ENCODE measurements at regions not wholly inside any gene's neighbourhood (a gene's known extent, or its start where the extent isn't known, plus 50 kb on each side); places are given as distances from the start of the nearest gene placed in this dataset.
A peak's percentile ranks its signal among the peaks of the same experiment; 100 is the strongest.

- no peak for DNase-seq (ENCODE audit: low spot score)
- no peak for ATAC-seq
Observed at GRCh38 chr18:39414009-39414700, 1848.6 kb upstream of the CELF4 start.

- ATAC-seq (peak; percentile 98), DNase-seq (ENCODE audit: low spot score) (peak; percentile 47)
Observed at GRCh38 chr18:39406941-39407340, 1841.3 kb upstream of the CELF4 start.

GRCh38 chr18:39403121-39403520, 1837.5 kb upstream of the CELF4 start:
- ATAC-seq (no peak), DNase-seq (ENCODE audit: low spot score) (no peak)

GRCh38 chr18:39399662-39400061, 1834.1 kb upstream of the CELF4 start:
- DNase-seq (ENCODE audit: low spot score) (no peak), ATAC-seq (no peak)

- DNase-seq (ENCODE audit: low spot score) (no peak), ATAC-seq (no peak)
Observed at GRCh38 chr18:39396168-39396567, 1830.6 kb upstream of the CELF4 start.

GRCh38 chr18:39389800-39390379, 1824.3 kb upstream of the CELF4 start:
- ATAC-seq: no peak
- DNase-seq (ENCODE audit: low spot score): no peak

- DNase-seq (ENCODE audit: low spot score) (no peak), ATAC-seq (no peak)
Observed at GRCh38 chr18:39380866-39381265, 1815.3 kb upstream of the CELF4 start.

- ATAC-seq (no peak), DNase-seq (ENCODE audit: low spot score) (no peak)
Observed at GRCh38 chr18:39380186-39380725, 1814.7 kb upstream of the CELF4 start.

GRCh38 chr18:39375066-39375465, 1809.5 kb upstream of the CELF4 start:
- DNase-seq (ENCODE audit: low spot score) (no peak), ATAC-seq (no peak)

- ATAC-seq: no peak
- no peak for DNase-seq (ENCODE audit: low spot score)
Observed at GRCh38 chr18:39371996-39372395, 1806.4 kb upstream of the CELF4 start.

GRCh38 chr18:39366656-39367055, 1801.1 kb upstream of the CELF4 start:
- ATAC-seq (no peak), DNase-seq (ENCODE audit: low spot score) (no peak)

GRCh38 chr18:39365836-39366485, 1800.4 kb upstream of the CELF4 start:
- ATAC-seq: no peak
- DNase-seq (ENCODE audit: low spot score): no peak

- DNase-seq (ENCODE audit: low spot score) (no peak), ATAC-seq (no peak)
Observed at GRCh38 chr18:39360072-39360471, 1794.5 kb upstream of the CELF4 start.

- DNase-seq (ENCODE audit: low spot score) (no peak), ATAC-seq (no peak)
Observed at GRCh38 chr18:39359636-39360035, 1794.0 kb upstream of the CELF4 start.

- no peak for ATAC-seq
- no peak for DNase-seq (ENCODE audit: low spot score)
Observed at GRCh38 chr18:39350945-39351344, 1785.3 kb upstream of the CELF4 start.

- DNase-seq (ENCODE audit: low spot score): no peak
- no peak for ATAC-seq
Observed at GRCh38 chr18:39349801-39350200, 1784.2 kb upstream of the CELF4 start.

GRCh38 chr18:39348757-39349156, 1783.2 kb upstream of the CELF4 start:
- no peak for ATAC-seq
- no peak for DNase-seq (ENCODE audit: low spot score)

- ATAC-seq (no peak), DNase-seq (ENCODE audit: low spot score) (no peak)
Observed at GRCh38 chr18:39347701-39348100, 1782.1 kb upstream of the CELF4 start.

GRCh38 chr18:39346916-39347315, 1781.3 kb upstream of the CELF4 start:
- peak; percentile 99 for ATAC-seq
- DNase-seq (ENCODE audit: low spot score): peak; percentile 63

GRCh38 chr18:39345321-39345720, 1779.7 kb upstream of the CELF4 start:
- ATAC-seq (no peak), DNase-seq (ENCODE audit: low spot score) (no peak)

GRCh38 chr18:39344487-39344886, 1778.9 kb upstream of the CELF4 start:
- DNase-seq (ENCODE audit: low spot score) (no peak), ATAC-seq (no peak)

GRCh38 chr18:39341129-39341528, 1775.5 kb upstream of the CELF4 start:
- ATAC-seq (no peak), DNase-seq (ENCODE audit: low spot score) (no peak)
